ENCODE measurements at regions not wholly inside any gene's neighbourhood (a gene's known extent, or its start where the extent isn't known, plus 50 kb on each side); places are given as distances from the start of the nearest gene placed in this dataset.

DNA sequence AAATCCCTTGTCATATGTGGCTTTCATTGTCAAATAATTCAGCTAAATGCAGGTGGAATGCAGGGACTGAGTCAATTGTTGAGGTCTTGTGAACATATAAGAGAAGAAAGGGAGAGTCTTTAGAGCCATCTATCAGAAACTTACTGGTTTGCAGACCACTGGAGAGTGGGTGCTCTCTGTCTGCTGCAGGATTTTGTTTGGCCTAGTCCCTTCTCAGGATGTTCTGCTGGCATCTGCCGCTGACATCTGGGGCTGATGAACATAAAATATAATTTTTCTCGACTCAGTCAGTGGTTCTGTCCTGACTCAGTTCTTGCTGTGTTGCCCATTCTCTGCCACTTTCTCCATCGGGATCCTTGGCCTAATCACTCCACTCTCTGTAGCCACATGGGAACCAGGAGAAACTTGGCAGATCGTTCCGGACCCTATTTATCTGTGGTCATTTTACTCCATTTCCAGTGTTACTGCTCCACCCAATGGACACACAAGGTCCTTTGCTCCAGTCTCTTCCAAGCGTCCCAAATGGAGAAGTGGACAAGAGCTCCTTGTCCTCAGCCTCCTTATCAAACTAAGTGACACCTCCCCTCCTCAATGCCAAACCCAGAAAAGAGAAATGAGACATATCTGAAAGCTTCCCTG lies 436.2 kb downstream of the FAT4 start:
- H3K4me3 ChIP-seq (ENCODE audit: low read depth, low read length), result no peak overlapping the region
- TF ChIP-seq, protein P1, sequence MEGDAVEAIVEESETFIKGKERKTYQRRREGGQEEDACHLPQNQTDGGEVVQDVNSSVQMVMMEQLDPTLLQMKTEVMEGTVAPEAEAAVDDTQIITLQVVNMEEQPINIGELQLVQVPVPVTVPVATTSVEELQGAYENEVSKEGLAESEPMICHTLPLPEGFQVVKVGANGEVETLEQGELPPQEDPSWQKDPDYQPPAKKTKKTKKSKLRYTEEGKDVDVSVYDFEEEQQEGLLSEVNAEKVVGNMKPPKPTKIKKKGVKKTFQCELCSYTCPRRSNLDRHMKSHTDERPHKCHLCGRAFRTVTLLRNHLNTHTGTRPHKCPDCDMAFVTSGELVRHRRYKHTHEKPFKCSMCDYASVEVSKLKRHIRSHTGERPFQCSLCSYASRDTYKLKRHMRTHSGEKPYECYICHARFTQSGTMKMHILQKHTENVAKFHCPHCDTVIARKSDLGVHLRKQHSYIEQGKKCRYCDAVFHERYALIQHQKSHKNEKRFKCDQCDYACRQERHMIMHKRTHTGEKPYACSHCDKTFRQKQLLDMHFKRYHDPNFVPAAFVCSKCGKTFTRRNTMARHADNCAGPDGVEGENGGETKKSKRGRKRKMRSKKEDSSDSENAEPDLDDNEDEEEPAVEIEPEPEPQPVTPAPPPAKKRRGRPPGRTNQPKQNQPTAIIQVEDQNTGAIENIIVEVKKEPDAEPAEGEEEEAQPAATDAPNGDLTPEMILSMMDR (IDR thresholded peaks at IDR 0.05; ENCODE audit: borderline replicate concordance, insufficient read depth, low read depth, low read length), result no peak

DNA sequence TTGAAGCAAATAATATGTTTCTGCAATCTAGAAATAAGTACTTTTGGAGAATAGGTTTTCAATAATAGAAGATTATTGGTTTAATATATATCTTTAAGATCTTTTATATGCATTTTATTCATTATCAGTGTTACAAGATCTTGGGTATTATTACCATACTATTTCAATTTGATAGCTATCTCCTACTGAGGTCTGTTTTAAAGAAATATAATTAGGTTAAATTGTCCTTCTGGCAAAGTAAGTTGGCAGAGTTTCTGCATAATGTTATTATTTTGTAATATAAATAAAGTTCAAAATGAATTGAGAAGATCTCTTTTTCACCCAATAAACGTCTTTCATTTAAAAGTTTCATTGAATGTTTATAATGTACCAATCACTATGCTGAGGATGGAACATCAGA lies 443.7 kb downstream of the FAT4 start:
- TF ChIP-seq, protein P1 (IDR thresholded peaks at IDR 0.05; ENCODE audit: borderline replicate concordance, insufficient read depth, low read depth, low read length), result no peak
- no peak overlapping the region for H3K4me3 ChIP-seq (ENCODE audit: low read depth, low read length)

GRCh38 chr4:125760201-125760819 lies 445.6 kb downstream of the FAT4 start:
- TF ChIP-seq, protein P1 (IDR thresholded peaks at IDR 0.05; ENCODE audit: borderline replicate concordance, insufficient read depth, low read depth, low read length), result no peak

GRCh38 chr4:125760956-125761355 lies 446.2 kb downstream of the FAT4 start:
- H3K4me3 ChIP-seq (ENCODE audit: low read depth, low read length), result no peak overlapping the region
- TF ChIP-seq, protein P1 (IDR thresholded peaks at IDR 0.05; ENCODE audit: borderline replicate concordance, insufficient read depth, low read depth, low read length), result no peak

More at GRCh38 chr4:125760201-125760819, 445.6 kb downstream of the FAT4 start:
- no peak overlapping the region for H3K4me3 ChIP-seq (ENCODE audit: low read depth, low read length)

DNA sequence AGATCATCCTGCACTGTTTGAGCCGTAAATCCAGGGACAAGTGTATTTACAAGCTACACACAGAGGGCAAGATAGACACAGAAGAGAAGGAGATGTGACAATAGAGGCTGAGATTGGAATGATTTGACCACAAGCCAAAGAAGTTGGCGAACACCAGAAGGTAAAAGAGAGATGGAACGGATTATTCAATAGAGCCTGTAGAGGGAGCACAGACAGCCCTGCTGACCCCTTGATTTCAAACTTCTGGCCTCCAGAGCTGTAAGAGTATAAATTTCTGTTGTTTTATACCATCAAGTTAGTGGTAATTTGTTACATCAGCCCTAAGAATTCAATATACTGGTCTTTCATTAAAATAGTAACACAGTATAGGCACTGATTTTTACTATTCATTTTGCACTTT lies 447.8 kb downstream of the FAT4 start:
- H3K4me3 ChIP-seq (ENCODE audit: low read depth, low read length), result no peak overlapping the region
- TF ChIP-seq, protein P1 (IDR thresholded peaks at IDR 0.05; ENCODE audit: borderline replicate concordance, insufficient read depth, low read depth, low read length), result no peak

DNA sequence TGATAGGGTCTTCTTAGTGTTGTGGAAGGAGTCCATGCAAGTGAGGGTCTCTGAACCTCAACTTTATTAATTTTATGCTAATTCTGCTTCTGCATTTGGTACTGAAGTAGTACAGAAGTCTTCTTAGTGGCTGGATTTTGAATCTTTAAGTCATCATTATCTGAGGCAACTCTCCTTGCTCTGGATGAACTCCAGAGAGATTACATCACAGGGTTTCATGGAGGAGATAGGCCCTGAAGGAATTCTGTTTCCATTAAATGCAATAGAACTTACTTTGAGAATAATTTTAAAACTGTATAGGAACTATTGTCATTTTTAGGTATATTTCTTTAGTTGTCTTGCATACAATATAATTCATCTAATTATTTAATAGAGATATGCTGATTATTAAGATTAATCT lies 451.2 kb downstream of the FAT4 start:
- H3K4me3 ChIP-seq (ENCODE audit: low read depth, low read length), result no peak overlapping the region
- TF ChIP-seq, protein P1 (IDR thresholded peaks at IDR 0.05; ENCODE audit: borderline replicate concordance, insufficient read depth, low read depth, low read length), result no peak

DNA sequence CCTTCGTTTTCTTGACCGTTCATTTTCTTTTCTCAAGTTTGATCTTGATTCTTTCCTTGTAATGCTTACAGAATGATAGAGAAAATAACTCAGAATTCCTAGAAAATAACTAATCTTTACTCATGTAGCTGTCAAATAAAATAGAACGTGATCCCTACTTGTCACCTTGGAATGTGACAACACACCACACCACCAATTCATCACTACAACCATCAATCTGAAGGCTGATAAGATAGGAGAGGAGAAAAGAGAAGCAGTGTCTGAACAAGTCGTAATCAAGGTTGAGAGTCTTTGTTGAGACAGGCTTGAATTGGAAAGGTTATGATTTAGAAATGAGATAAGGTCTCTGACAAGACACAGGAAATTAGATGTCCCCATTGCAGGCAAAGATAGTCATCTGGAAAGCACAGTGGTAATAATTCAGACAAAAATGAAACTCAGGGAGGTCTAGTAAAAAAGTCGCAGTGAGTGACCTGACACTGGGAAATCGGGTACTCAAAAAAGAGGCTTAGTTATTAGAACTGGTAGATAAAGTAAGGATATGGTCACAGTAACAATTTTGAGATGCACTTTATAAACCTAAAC lies 456.2 kb downstream of the FAT4 start:
- TF ChIP-seq, protein P1 (IDR thresholded peaks at IDR 0.05; ENCODE audit: borderline replicate concordance, insufficient read depth, low read depth, low read length), result no peak
- H3K4me3 ChIP-seq (ENCODE audit: low read depth, low read length), result no peak overlapping the region

All from GM12875 (cell line).